Fibroblast of skin of back (primary cell): ENCODE measurements at regions not wholly inside any gene's neighbourhood (a gene's known extent, or its start where the extent isn't known, plus 50 kb on each side); places are given as distances from the start of the nearest gene placed in this dataset.
"Not testable (repeated sequence)": the region's sequence is repeated elsewhere in the genome, so short reads cannot be mapped to it uniquely, and the experiment has no call there.

Experiments used
- DNase-seq: peaks from one replicate; pipeline ENCODE4 v3.0.0-alpha.2; 2013

DNA sequence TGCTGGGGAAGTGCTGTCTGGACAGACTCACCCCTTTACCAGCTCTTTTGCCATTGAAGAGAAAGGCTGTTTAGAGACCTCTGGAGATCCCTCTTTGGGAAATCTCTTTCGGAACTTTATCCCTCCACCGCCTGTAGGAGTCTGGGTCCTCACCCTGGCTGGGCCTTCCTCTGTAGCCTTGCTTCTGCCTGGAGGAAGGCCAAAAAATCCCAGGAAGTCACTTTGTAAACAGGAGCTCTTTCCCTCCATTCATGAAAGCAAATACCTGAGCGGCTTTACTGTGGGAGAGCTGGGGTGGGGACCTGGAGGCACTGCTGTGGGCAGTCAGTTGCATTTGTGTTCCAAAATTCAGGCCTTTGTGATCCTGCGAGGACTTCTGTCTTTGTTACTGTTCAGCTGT lies 126.2 kb downstream of the KLF6 start:
- DNase-seq, result no peak

DNA sequence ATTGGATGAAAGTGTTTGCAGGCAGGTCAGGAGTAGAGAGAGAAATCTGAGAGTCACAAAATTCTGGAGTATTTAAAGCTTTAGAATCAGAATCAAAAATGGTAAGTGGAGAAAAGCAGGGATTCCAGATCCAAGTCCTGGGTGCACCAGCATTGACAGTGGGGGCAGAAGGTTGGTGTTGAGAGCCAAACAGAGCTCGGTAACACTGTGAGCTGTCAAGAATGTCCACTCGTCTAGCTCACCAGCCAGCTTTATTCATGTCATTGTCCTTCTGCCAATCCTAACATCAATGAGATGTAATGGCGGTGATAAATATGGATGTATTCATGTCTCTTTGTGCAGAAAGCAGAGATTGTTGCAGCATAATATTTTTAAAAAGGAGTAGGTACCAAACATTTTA lies 128.8 kb downstream of the KLF6 start:
- no peak for DNase-seq

DNA sequence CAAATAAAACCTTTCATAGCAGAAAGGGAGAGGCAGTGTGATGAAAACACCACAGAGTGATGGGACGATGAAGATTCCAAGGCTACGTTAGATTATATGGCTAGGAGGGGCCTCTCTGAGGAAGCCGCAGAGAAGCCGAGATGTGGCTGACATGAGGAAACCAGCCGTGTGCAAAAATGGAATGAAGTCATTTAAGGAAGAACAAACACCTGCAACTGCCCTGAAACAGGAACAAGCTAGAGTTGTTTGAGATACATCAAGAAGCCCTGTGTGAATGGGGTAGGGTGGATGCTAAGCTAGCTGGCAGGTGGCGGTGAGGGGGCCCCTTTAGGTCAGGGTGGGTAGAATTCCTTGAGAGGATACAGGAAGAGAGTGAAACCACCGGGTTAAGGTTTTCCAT lies 129.5 kb downstream of the KLF6 start:
- no peak for DNase-seq

DNA sequence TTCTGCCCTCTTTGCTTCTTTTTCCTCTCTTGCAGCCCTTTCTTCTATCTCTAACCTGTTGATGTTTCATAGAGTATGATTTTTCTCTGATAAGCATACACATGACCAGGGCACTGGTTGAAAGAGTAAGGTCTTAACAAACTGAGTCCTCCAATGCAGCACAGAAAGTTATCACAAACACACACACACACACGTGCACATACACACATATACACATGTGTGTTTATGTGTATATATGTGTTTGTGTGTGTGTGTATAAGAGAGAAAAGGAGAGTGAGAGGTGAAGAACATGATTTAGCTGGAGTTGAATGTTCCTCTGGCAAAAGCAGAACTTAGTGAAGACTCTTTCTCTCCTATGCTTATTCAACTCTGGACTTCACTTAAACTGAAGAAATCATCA lies 130.0 kb downstream of the KLF6 start:
- no peak for DNase-seq

DNA sequence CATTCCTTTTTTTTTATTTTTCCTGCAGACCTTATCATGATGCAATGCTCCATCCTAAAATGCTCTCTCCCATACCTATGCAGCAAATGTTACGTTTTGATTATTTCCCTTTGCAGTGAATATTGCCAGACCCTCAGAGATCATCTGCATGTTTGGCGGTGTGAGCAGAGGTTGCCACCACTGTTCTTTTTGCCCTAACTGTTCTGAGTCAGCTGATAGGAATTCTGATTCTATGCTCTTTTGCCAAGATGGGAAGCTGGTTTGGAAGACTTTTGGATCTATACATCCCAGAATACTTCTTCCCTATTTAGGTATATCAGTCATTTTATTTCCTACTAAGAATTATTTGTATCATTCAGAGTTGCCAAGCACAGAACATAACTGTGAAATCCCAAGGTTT lies 130.5 kb downstream of the KLF6 start:
- peak; percentile 53 for DNase-seq

DNA sequence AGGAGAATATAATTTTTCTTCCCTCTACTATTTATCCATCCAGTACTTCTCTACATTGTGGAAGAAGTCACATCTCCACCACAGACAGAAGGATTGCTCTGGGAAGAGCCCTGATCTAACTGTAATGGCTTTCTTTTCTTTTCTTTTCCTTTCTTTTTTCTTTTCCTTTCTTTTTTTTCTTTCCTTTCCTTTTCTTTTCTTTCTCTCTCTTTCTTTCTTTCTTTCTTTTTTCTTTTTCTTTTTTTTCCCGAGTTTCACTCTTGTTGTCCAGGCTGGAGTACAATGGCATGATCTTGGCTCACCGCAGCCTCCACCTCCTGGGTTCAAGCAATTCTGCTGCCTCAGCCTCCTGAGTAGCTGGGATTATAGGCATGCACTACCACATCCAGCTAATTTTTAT lies 131.7 kb downstream of the KLF6 start:
- DNase-seq, result not testable (repeated sequence)

DNA sequence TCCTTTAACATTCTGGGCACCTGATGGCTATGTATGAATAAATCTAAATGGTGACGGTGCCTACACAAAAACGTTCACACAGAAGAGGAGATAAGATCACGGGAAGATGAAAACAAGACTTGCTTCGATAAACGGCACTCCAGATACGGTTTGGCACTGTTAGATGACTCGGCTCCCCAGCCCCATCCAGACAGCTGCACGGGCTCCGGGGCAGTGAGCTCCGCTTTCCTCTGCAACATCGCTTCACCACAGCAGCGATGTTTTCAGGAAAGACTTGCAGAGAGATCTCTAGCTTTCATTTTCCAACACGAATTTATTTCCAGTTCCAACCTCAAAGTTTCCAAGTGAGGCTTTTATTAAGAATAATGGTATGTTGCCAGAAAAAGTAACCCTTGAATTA lies 132.1 kb downstream of the KLF6 start:
- no peak for DNase-seq

DNA sequence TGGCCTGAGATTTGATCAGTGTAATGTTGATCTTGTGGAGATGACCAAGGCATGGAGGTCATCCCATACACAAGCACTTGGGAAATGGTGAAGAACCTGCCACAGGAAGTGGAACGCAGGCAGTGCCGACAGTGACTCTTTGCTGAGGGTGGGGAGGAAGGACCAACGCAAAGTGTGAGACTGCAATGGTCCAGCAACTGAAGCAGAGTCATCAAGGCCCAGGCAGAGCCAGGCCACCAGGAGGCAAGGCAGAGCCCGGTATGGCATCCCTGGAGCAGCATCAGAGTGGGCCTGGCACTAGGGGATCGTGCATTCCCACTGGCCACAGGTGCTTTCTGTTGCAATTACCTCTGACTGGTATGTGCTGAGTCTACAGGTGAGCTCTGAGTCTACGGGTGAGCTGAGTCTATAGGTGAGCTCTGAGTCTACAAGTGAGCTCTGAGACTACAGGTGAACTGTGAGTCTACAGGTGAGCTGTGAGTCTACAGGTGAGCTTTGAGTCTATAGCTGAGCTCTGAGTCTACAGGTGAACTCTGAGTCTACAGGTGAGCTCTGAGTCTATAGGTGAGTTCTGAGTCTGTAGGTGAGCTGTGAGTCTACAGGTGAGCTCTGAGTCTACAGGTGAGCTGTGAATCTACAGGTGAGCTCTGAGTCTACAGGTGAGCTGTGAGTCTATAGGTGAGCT lies 132.9 kb downstream of the KLF6 start:
- DNase-seq, result no peak

DNA sequence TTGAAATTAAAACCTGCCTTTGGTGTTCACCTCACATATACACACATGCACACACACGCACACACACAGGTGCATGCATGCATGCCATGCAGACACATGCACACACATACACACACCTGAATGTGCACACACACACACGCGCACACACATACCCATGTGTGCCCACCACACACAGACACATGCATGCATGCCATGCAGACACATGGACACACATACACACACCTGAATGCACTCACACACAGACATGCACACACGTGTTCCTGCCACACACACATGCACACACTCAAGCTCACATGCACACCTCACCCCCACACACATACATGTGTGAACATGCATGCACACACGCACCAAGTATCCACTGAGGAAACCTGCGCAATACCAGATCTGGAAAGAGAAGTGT lies 136.4 kb downstream of the KLF6 start:
- no peak for DNase-seq

DNA sequence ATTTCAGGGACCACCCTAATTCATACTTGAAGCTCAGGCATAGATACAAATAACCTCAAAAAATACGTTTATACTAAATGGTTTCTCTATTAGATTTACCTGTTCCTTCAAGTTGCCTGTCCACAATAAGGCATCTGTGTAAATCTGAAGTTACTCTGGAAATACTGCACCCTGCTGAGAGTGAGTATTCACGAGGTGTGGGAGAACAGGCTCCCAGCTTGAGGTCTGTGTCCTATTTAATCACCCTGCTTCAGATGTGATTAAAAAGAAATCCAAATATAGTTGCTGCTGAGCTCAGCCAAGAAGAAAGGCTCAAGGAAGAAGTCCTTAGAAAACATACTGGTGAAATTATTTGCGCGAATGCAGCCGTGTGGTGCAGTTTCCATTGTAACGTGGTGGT lies 136.8 kb downstream of the KLF6 start:
- DNase-seq, result no peak

DNA sequence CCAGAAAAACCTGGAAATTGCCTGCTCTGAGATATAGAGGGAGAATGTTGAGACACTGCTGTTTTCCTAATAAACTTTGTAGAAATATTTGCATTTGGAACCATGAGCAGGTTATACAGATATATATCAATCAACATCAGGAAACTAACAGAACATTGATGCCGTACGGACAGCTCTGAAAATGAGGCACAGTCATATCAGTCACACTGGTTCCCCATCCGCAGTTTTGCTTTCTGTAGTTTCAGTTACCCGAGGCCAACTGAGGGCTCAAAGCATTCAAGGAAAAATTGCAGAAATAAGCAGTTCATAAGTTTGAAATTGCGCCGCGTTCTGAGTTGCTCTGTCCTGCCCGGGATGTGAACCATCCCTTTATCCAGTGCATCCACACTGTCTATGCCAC lies 137.9 kb downstream of the KLF6 start:
- DNase-seq, result no peak

DNA sequence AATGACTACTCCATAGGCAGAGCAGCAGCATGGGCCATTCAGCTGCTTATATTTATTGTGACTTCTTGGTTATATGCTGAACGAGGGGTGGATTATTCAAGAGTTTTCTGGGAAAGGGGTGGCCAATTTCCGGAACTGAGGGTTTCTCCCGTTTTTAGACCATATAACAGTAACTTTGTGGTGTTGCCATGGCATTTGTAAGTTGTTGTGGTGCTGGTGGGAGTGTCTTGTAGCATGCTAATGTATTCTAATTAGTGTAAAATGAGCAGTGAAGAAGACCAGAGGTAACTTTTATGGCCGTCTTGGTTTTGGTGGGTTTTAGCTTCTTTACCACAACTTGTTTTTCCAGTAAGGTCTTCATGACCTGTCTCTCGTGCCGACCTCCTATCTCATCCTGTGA lies 139.6 kb downstream of the KLF6 start:
- no peak for DNase-seq

DNA sequence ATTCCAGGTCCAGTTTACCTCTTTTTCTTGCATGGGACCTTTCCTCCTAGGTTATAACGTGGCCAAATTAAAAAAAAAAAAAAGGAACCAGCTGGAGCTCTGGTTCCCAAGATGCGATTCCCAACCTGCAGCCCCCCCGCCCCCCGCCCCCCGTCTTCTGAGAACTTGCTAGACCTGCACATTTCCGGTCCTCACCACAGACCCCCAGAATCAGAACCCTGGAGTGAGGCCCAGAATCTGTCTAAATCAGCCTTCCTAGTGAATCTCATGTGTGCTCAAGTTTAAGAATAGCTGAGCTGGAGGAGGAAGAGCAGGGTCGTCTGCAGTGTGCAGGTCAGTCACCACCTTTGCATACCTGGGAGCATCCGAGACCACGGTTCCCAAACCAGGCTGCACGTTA lies 144.2 kb downstream of the KLF6 start:
- no peak for DNase-seq

DNA sequence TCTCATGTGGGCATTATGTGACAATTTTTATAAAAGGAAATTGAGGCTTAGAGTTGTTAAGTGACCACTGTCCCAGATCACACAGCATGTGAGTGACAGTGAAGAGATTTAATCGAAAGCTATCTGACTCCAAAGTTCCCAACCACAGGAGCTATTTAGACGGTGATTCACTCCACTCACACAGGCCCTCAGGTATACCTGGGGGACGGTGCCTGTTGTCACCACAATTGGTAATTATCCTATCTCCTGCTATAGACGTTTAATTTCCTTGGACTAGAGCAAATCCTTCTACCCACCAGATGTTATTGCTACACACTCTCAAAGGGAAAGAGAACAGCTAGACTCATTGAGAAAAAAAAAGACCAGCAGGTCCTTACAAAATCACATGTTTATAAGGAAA lies 145.5 kb downstream of the KLF6 start:
- DNase-seq, result no peak

DNA sequence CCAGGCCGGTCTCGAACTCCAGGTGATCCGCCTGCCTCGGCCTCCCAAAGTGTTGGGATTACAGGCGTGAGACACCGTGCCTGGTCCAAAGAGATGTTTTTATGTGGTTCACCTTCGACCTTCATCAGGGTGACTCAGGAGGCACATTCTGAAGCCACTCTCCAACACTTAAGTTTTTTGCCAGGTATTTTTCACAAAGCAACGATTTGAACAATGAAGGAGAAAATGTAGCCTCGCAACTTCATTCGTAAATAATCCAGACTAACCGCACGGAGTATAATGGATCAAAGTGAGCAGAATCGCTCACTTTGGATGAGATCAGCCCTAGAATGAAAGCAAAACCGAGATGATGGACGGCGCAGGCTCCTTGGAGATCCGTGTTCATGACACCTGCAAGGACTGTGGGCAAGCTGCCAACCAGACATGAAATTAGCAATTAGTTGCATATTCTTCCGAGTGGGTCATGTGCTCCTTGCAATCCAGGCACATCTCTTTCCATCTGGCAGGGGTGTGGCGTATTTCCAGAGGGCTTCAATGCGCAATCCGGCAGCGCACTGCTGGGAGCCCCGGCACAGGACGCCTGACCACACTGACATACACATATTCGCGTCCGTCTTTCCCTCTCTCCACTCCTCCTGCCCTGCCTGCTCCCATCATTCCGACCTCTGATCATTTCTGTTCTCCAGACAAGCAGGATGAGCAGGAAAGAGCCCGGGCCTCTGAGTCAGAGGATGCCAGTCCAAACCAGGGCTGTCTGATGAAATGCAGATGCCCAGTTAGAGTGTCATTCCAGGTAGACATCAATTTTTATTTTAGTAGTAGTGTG lies 148.4 kb downstream of the KLF6 start:
- DNase-seq, result no peak

DNA sequence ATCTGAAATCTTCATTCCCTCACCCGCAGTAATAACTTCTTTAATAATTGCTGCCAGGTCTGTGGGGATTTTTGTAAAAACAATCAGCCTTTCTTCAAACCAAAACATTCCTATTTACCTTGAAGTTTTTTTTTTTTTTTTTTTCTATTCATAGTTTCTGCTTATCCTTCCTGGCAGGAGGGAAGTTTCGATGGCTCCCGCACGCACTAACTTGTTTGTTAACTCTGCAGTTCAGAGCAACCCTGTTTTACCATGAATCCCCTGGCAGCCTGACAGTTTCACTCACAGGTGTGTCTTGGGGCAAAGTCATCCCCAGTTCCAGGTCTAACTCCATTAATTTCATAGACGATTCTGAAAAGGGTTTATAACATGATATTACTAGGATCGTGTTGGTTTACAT lies 149.3 kb downstream of the KLF6 start:
- DNase-seq, result no peak

DNA sequence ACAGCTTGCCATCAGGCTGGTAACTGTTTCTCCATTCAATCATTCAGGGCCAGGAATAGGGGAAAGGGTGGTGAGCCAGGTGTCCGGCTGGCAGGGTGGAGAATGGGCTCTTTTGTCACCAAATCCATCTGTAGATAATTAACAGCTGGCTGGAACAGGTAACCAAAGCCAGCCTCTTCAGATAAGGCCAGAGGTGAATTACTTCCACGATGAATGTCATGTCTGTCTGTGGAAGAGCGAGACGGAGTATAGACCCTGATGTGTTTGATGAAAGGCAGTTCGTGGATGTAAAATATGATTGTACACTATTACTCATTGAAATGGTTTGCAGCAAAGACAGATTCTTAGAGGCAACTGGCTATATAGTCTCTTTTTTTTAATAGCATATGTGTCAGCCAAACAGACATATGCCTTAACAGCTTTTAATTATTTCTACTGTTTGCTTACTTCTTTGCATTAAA lies 149.8 kb downstream of the KLF6 start:
- no peak for DNase-seq

DNA sequence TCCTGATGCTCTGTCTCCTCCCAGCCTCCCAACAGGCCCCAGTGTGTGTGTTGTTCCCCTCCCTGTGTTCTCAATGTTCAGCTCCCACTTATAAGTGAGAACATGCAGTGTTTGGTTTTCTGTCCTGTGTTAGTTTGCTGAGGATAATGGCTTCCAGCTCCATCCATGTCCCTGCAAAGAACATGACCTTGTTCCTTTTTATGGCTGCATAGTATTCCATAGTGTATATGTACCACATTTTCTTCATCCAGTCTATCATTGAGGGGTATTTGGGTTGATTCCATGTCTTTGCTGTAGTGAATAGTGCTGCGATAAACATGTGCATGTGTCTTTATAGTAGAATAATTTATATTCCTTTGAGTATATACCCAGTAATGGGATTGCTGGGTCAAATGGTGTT lies 150.4 kb downstream of the KLF6 start:
- DNase-seq, result not testable (repeated sequence)

DNA sequence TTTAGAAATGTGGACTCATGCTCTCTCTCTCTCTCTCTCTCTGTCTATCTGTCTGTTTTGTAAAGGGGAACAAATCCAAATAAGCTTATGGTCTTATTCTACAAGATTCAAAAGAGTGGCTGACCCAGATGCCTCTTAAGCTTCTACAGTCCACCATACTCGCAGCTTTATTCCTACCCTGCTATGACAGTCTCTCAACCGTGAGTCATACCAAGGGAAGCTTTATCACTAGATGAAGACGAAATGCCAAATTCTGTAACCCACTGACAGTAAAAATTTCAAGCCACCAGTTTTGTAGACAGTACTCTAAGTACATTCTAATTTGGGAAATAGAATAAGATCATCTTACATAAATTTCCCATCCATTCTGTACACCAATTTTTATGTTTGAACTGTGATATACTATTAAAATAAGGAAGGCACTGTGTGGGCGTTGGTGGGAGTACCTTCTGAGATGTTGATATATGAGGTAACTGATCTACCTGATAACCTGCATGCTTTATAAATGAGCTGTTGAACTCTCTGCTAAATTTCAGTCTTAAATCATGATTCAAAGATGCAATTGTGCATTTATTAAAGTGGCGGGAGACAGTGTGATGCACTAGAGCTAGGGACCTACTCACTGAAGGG lies 153.2 kb downstream of the KLF6 start:
- DNase-seq, result peak; percentile 35

DNA sequence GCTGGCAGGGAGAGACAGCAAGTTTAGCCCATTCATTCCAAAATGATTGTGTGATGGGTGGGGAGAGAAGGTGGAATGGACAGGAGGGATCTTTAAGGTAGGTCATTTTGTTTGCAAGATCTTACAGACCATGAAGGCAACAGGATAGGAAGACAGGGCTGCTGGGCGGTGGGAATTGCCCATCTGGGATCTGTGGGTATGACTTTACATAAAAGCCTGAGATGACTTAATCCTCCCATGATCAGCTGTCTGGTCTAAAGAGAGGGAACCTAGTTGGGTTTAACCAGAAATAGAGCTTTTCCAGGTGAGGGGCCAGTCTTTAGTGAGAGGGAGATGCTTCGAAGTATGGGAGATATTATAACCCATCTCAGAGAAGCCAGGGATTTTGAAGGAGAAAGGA lies 153.7 kb downstream of the KLF6 start:
- no peak for DNase-seq

DNA sequence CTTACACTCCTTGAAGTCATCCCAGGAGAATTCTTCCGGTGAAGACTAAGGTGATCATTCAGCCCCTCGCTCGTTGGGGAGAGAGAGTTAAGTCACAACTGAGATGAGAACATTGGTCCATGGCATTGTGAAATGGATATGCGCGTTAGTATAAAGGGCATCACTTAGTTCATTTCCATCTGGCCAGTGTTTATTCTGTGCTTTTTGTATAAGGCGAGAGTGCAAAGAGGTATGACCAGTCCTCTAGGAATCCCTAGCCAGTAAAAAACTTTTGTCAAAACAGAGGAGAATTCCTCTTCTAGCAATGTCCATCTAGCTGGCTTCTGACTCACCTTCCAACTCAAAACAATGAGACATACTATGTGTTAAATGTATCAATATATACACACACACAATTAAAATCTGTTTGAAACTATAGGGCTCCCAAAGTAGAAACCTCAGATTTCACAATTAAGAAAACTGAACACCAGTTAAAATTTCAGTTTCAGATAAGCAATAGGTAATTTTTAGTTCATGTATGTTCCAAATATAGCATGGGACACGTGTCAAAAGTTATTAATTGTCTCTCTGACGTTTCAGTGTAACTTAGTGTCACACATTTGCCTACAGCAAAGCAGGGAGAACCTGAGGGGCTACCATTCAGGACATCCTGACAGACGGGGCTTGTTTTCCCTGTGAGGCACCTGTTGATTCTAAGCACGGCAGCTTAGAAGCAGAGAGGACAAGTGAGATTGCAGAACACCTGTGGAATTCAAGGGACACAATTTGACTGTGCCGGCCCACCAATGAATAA lies 158.9 kb downstream of the KLF6 start:
- peak; percentile 90 for DNase-seq

DNA sequence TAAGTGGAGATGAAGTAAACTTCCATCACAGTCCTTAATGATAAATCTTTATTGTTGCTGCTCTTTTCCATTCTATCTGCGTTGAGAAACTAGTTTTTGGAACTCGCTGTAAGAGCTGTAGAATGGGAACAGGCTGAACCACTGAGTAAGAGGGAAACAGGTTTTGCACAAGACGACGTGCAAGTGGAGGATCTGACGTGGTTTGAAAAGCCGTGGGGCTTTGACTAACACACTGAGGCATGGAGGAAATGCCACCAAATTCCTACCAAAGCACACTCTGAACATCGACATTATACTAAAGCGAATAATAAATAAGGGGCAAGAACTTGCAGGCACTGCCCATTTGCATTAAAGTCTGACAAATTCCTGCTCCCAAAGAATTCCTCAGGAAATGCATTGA lies 160.6 kb downstream of the KLF6 start:
- peak; percentile 82 for DNase-seq

DNA sequence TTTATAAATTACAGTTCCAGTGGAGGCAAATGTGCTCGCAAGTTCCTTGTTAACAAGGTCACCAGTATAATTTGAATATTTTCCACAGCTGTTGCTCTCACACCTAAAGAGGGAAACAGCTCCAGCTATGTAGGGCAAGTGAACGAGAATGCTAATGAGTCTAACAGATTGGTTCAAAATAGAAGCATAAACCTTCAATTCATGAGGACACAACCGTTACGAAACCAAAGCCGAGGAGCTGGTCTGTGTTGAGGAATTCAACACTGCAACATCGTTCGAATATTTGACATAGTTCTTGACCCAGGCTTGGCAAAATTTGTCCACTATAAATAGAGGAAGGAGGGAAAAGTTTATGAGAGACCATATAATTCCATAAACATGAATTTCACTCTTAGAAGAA lies 161.3 kb downstream of the KLF6 start:
- DNase-seq, result peak; percentile 89
